HL-60 (cell line): ENCODE measurements at regions not wholly inside any gene's neighbourhood (a gene's known extent, or its start where the extent isn't known, plus 50 kb on each side); places are given as distances from the start of the nearest gene placed in this dataset.

Source experiments
- GABPA ChIP-seq: IDR thresholded peaks from 2 replicates; pipeline ENCODE4 v1.6.1; 2012; ENCODE audit warnings: low read depth
- POLR2AphosphoS5 ChIP-seq: IDR thresholded peaks from 2 replicates; pipeline ENCODE4 v1.6.1; 2012; ENCODE audit warnings: low read depth
- SPI1 ChIP-seq: IDR thresholded peaks from 2 replicates; pipeline ENCODE4 v1.6.1; 2012; ENCODE audit warnings: low read depth, mild to moderate bottlenecking, borderline replicate concordance
- TF ChIP-seq, protein P1 (sequence below): IDR thresholded peaks from one replicate; pipeline ENCODE4 v1.5.1; 2011; ENCODE audit warnings: low read length, control low read depth, inconsistent platforms; ENCODE audit not compliant: insufficient read depth
- TF ChIP-seq, protein P2 (sequence below): IDR thresholded peaks from 2 replicates; pipeline ENCODE4 v1.6.1; 2012; ENCODE audit warnings: low read depth; ENCODE audit not compliant: insufficient replicate concordance

DNA sequence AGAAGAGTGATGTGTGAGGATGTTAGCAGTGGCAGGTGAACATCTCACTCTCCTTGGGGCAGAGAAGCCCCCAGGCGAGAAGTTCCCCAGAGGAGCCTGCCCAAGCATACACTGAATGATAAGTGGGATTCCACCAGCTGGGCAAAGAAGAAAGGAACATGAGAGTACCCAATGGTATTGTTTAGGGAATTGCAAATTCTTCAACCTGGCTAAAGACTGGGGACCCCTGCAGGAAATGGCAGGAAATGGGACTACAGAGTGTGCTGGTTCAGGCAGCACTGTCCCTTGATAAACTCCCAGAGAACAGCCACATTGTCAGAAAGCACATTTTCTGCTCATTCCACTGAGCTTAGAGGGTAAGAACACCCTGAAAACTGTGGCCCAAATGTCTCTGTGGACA lies 121.3 kb downstream of the RPS29 start:
- TF ChIP-seq, protein P1, sequence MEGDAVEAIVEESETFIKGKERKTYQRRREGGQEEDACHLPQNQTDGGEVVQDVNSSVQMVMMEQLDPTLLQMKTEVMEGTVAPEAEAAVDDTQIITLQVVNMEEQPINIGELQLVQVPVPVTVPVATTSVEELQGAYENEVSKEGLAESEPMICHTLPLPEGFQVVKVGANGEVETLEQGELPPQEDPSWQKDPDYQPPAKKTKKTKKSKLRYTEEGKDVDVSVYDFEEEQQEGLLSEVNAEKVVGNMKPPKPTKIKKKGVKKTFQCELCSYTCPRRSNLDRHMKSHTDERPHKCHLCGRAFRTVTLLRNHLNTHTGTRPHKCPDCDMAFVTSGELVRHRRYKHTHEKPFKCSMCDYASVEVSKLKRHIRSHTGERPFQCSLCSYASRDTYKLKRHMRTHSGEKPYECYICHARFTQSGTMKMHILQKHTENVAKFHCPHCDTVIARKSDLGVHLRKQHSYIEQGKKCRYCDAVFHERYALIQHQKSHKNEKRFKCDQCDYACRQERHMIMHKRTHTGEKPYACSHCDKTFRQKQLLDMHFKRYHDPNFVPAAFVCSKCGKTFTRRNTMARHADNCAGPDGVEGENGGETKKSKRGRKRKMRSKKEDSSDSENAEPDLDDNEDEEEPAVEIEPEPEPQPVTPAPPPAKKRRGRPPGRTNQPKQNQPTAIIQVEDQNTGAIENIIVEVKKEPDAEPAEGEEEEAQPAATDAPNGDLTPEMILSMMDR, result no peak
- TF ChIP-seq, protein P2, sequence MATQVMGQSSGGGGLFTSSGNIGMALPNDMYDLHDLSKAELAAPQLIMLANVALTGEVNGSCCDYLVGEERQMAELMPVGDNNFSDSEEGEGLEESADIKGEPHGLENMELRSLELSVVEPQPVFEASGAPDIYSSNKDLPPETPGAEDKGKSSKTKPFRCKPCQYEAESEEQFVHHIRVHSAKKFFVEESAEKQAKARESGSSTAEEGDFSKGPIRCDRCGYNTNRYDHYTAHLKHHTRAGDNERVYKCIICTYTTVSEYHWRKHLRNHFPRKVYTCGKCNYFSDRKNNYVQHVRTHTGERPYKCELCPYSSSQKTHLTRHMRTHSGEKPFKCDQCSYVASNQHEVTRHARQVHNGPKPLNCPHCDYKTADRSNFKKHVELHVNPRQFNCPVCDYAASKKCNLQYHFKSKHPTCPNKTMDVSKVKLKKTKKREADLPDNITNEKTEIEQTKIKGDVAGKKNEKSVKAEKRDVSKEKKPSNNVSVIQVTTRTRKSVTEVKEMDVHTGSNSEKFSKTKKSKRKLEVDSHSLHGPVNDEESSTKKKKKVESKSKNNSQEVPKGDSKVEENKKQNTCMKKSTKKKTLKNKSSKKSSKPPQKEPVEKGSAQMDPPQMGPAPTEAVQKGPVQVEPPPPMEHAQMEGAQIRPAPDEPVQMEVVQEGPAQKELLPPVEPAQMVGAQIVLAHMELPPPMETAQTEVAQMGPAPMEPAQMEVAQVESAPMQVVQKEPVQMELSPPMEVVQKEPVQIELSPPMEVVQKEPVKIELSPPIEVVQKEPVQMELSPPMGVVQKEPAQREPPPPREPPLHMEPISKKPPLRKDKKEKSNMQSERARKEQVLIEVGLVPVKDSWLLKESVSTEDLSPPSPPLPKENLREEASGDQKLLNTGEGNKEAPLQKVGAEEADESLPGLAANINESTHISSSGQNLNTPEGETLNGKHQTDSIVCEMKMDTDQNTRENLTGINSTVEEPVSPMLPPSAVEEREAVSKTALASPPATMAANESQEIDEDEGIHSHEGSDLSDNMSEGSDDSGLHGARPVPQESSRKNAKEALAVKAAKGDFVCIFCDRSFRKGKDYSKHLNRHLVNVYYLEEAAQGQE, result no peak
- TF ChIP-seq POLR2AphosphoS5, result no peak
- TF ChIP-seq GABPA, result no peak
- TF ChIP-seq SPI1, result no peak
